ENCODE measurements at regions not wholly inside any gene's neighbourhood (a gene's known extent, or its start where the extent isn't known, plus 50 kb on each side); places are given as distances from the start of the nearest gene placed in this dataset.

- Histone ChIP-seq H2BK120ac (replicated peaks; ENCODE audit: low read depth, low read length) (no peak overlapping the region), H3K9ac (replicated peaks in 1 of 4; ENCODE audit: extremely low read depth in 1 of 4, low read depth in 3 of 4, low read length in 3 of 4) (no peak overlapping the region), H3K27me3 (replicated peaks in 1 of 4; ENCODE audit: control insufficient read depth in 3 of 4, extremely low read depth in 1 of 4, insufficient read depth in 3 of 4, low read length in 3 of 4) (no peaks in the 10 kb centered on the region), H3K9me3 (ENCODE audit: insufficient read depth in 2 of 2, low read depth in 1 of 2, low read length in 1 of 2) (no peaks in the 10 kb centered on the region), H2AK5ac (ENCODE audit: low read depth, low read length) (no peak overlapping the region), H3K56ac (replicated peaks; ENCODE audit: insufficient read length, low read depth, low read length) (no peak overlapping the region), H3K4me3 (ENCODE audit: extremely low read depth in 1 of 4, insufficient read depth in 2 of 4, low read depth in 3 of 4, low read length in 4 of 4) (no peak overlapping the region), H4K91ac (replicated peaks; ENCODE audit: insufficient read length, low read length) (no peak overlapping the region), H3K79me1 (ENCODE audit: low read depth, low read length) (no peaks in the 10 kb centered on the region), H3K27ac (ENCODE audit: low read depth, low read length) (no peak overlapping the region), H3K79me2 (ENCODE audit: control insufficient read depth in 1 of 2, insufficient read depth in 2 of 2, low read length in 2 of 2) (no peaks in the 10 kb centered on the region), H2AFZ (ENCODE audit: low read length) (no peak overlapping the region), H3K4ac (replicated peaks; ENCODE audit: insufficient read length, low read depth, low read length) (no peak overlapping the region), H3K23ac (ENCODE audit: insufficient read length) (no peak overlapping the region), H2BK20ac (ENCODE audit: low read length) (no peak overlapping the region), H4K8ac (ENCODE audit: extremely low read depth, insufficient read depth, low read length) (no peak overlapping the region), H2BK15ac (ENCODE audit: low read length) (no peak overlapping the region), H2BK5ac (ENCODE audit: low read depth, low read length) (no peak overlapping the region), H3K4me1 (replicated peaks in 1 of 4; ENCODE audit: control insufficient read depth in 3 of 4, insufficient read depth in 4 of 4, low read length in 3 of 4) (no peaks in the 10 kb centered on the region), H3K14ac (ENCODE audit: insufficient read length) (no peak overlapping the region), H3K18ac (ENCODE audit: extremely low read depth, low read length) (no peak overlapping the region), H4K5ac (ENCODE audit: insufficient read length, low read depth, low read length) (no peak overlapping the region), H3K23me2 (ENCODE audit: low read depth, low read length) (no peaks in the 10 kb centered on the region), H3K4me2 (ENCODE audit: insufficient read depth in 1 of 2, low read depth in 2 of 2, low read length in 2 of 2) (no peak overlapping the region), H4K20me1 (replicated peaks in 1 of 2; ENCODE audit: control insufficient read depth in 1 of 2, insufficient read depth in 2 of 2, low read length in 2 of 2) (no peaks in the 10 kb centered on the region), H3K36me3 (ENCODE audit: control insufficient read depth in 2 of 4, insufficient read depth in 4 of 4, low read length in 3 of 4) (no peaks in the 10 kb centered on the region), H2BK12ac (ENCODE audit: low read depth, low read length) (no peak overlapping the region)
- 97% methylated on average over 4 of the region's 4 CpGs; no CpG with 5 or more reads in 1 of the 2 experiments for WGBS, 2 experiments (ENCODE audit: extremely low coverage in 1 of 2, insufficient coverage in 1 of 2, insufficient read length in 1 of 2, insufficient replicate concordance in 2 of 2, low coverage in 1 of 2, low lambda C conversion rate in 2 of 2, missing lambda C conversion rate in 1 of 2)
- DNase-seq (ENCODE audit: low read depth in 1 of 2, low spot score in 2 of 2), result no peak
- FAIRE-seq, result no peak
- CTCF ChIA-PET (ENCODE audit: partially characterized antibody), result no interaction called here
- POLR2A ChIA-PET (ENCODE audit: partially characterized antibody), result no interaction called here
- TF ChIP-seq KDM4A (IDR thresholded peaks at IDR 0.05; ENCODE audit: low read depth, low read length, severe bottlenecking) (no peak), CTCF (IDR thresholded peaks at IDR 0.05; ENCODE audit: control extremely low read depth in 1 of 3, insufficient read depth in 1 of 3, low read depth in 1 of 3, low read length in 3 of 3) (no peak), BCL11A (IDR thresholded peaks at IDR 0.05; ENCODE audit: low read depth in 2 of 2, low read length in 2 of 2) (no peak), SRF (IDR thresholded peaks at IDR 0.05; ENCODE audit: low read depth, low read length) (no peak), JUND (IDR thresholded peaks at IDR 0.05; ENCODE audit: low read length) (no peak), USF2 (IDR thresholded peaks at IDR 0.05; ENCODE audit: low read length) (no peak), SP1 (IDR thresholded peaks at IDR 0.05; ENCODE audit: low read depth, low read length) (no peak), BACH1 (IDR thresholded peaks at IDR 0.05; ENCODE audit: low read length) (no peak), ASH2L (IDR thresholded peaks at IDR 0.05; ENCODE audit: low read length) (no peak), EZH2 (IDR thresholded peaks at IDR 0.05; ENCODE audit: low read depth, low read length, severe bottlenecking) (no peak), RAD21 (IDR thresholded peaks at IDR 0.05 in 1 of 2, conservative IDR thresholded peaks at IDR 0.05 in 1 of 2; ENCODE audit: low read depth in 2 of 2, low read length in 2 of 2) (no peak), NRF1 (IDR thresholded peaks at IDR 0.05; ENCODE audit: low read depth, low read length) (no peak)
Measured at GRCh38 chr6:98094696-98095095, 739.7 kb upstream of the POU3F2 start.
